Hematopoietic multipotent progenitor cell treated with erythropoietin and hydrocortisone succinate and interleukin-3 and kit ligand, for 6 days (in vitro differentiated cells): ENCODE measurements at regions not wholly inside any gene's neighbourhood (a gene's known extent, or its start where the extent isn't known, plus 50 kb on each side); places are given as distances from the start of the nearest gene placed in this dataset.

Experiments
- DNase-seq: peaks from one replicate; pipeline ENCODE4 v3.0.0-alpha.2; 2015

DNA sequence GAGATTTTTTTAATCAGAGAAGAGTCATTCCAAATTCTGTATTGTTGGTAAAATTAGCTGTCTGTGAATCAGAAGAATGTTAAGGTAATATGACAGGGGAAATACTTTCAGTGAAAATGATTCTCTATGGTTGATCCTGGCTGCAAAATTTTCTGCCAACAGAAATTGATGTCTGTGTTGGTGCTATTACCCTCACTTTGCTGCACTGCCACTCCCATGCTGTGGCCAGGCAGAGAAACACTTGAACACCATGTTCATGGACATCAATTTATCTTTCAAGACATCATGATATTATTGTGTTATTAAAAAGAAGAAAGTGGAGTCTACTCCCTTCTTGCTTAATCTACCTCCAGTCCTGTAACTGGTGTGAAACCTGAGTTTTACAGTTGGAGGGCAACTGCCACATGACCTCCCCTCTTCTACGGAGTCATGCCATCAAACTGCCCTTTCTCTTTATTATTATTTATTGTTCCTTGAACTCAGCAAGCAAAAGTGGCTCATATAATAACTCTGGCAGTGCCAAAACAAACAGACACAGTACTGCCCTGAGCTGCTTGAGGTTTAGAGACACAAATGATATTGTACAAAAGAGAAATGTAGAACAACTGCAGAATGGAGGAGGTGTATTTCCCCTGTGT lies 288.0 kb upstream of the JAG1 start:
- DNase-seq, result no peak

DNA sequence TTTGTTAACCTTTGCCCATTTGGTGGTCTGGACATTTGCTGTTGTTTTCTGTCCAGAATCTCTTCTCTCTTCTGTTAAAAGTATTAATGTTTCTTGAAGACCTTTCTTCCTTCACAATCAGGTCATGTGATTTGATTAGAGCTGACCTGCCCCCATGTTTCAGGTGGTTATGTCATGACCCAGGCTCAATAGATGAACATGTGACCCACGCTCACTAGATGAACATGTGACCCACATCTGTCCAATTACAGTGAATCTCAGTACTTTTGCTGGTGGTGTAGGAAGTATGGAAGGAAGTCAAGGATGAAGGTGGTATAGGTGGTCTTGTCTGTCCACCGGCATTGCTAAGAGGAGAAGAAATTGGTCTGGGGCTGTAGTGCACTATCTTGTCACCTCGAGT lies 289.1 kb upstream of the JAG1 start:
- DNase-seq, result no peak

DNA sequence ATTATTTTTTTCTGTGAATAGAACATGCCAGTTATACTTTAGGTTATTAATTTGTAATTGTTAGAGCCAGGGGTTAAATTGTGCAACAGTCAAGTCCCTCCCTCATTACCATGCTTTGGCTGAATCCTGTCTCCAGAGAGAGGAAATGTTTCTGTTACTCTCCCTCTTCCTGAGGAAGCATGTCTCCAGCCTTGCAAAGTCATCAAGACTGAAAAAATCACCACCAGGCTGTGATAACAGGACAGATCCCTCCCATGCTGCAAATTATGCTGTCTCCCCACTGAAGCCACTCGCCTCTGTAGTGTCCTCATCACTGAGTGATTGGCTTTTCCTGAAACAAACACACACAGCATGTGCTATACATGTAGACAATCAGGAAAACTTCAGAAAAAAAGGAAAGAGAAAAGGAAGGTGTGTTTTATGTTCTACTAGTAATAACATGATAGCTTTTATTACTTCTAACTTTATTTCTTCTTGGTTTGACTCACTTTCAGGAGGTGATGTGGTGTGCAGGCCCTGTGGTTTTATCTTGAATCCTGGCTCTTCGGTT lies 290.0 kb upstream of the JAG1 start:
- DNase-seq, result peak; percentile 4

DNA sequence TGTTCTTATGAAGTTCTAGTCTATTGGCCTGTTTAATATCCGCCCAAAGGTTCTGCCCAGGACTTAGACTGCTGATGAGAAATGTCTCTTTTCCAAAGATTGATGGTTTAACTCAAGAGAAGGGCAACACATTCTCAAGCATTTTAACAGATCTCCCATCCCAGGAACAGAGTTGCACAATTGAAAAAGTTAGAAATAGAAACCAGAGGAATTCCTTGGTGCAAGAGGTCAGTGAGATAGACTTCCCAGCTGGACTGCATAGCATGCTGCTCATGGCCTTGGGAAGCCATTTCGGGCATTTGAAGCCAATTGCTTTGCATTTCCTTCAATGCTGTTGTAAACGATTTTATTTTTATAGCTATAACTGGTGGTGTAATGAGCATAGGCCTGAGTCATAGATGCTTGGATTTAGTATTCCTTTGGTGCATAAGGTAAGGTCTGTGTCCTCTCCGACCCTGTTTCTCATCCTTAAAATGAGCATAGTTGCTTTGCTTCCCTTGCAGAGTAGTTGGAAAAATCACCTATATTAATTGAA lies 292.2 kb upstream of the JAG1 start:
- no peak for DNase-seq

DNA sequence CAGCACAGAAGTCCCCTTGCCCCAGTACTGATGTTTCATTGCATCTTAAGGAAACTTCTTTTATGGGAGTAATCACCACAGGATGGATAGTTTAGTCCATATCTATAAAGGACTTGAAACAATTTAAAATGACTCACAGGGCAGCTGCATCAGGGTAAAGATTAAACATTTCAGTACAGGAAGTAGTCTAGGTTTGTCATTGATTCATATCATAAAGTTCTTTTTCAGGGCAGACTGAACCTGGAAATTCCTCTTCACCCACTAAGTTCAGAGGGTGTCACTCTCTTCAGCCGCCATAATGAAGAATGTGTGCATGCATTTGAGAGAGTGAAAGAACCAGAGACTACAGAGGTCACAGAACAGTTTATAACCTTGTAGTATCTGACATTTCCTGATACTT lies 296.3 kb upstream of the JAG1 start:
- no peak for DNase-seq

DNA sequence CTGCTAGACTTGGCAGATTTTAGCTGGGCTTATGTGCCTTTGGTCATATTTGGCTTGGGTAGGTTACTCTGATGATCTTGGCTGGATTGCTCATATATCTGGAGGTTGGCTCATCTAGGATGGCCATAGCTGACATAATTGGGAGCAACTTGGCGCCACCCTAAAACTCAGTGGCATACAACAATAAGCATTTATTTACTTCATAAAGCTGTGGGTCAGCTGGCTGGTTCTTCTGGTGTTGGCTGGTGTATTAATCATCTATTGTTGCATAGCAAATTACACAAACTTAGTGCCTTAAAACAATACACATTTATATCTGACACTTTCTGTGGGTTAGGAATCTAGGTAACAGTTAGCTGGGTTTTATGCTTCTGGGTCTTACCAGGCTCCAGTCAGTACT lies 297.3 kb upstream of the JAG1 start:
- DNase-seq, result no peak

DNA sequence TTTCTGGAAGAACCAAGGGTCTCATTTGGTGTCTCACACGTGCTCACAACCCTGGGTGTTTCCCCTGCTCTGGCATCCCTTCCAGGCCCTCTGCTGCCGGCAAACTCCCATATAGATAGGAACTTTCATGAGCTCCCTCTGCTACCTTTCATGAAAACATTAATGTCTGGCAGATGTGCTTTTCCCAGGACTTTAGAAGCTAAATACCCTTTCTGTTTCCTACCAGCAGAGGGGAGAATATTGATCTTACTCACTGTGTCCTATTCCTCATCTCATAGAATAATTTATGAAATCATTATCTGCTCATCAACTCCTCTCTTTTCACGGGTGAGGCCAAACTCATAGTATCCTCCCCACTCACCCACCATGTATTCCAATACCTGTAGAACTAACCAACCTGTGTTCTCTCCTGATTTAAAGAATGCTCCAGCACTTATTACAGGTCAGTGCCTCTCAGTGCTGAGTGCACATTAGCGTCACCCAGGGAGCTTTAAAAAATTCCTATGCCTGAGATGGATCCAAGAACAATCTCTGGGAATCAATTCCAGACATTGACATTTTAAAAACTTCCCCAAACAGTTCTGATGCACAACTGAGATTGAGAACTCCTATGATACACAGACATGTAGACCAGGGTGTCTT lies 298.5 kb upstream of the JAG1 start:
- no peak for DNase-seq

DNA sequence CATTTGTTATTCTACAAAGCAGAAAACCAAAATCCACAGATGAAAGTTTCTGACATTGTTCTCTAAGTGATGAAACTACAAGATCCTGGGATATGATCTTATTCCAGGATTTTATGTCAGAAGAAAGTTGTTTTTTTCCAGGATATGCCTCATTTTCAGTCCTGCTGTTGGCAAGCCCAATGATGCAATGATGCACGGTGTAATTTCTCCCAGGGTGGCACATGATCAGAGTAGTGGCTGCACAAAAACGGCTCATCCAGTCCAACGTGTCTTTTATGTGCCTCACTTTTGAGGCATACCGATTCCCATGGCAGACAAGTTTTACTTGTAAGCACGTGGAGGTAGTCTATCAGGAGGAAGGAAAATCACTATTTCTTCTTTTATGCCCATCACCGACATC lies 302.3 kb upstream of the JAG1 start:
- no peak for DNase-seq

DNA sequence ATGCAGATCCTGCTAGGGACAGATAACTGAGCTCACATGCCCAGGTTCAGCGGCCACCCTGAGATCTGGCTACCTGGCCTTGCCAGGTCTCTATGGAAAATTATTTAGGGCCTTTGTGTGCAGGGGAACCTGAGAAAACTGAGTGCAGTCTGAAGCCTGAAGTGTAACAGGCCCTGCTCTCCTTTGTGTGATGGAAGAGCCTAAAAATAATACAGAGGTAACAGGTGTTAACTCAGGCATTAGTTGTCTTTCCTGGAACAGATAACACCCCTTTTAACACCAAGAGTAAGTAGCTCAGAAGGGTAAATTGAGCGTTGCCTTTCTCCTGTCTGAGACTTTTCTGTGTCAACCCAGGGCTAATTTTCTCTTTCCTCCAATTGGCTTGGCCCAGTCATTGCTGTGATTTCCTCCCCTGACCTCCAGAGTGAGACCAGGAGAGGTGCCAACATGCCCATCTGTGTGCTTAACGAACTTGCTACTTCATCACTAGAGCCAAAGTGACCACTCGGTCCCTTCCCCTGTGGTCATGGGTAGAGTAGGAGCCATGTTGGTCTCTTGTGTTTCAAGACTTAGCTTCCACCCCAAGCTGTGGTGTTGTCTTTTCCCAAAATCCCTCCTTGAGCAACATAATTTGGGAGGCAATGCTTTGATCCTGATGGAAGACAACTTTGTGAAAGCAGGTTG lies 304.4 kb upstream of the JAG1 start:
- no peak for DNase-seq

DNA sequence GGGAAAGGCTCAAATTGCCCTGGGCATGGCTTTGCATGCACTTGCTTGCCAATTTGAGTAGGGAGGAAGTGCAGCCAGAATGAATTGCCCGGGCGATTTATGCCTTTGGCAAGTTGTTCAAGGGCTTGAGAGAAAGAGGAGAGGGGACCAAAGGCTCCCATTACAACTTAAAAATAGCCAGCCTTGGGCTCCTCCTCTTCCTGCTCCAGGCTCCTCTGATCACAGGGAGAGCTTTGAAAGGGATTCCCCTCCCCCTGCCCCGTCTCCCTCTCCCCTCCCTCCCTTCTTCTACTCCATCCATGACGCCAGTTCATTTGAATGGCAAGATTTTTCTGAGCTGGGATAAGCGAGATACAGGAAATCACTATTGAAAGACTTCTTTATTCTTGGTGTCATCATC lies 304.9 kb upstream of the JAG1 start:
- DNase-seq, result no peak

DNA sequence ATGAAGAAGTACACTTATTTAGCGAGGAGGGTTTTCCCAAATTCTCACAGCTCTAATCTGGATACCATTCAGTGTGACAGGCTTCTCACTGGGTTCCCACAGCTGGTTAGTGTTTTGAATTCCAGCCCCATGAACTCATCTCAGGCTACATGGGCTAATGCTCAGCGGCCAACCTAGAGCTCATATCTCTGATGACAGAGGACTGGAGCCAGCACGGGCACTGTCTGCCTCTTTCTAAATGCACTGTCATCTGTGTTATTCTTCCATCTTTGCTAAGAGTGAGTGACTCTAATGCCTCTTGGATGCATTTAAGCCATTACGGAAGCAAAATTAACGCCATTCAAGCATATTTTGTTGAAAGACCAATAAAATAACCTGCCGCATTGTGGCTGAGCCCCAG lies 308.9 kb upstream of the JAG1 start:
- no peak for DNase-seq

DNA sequence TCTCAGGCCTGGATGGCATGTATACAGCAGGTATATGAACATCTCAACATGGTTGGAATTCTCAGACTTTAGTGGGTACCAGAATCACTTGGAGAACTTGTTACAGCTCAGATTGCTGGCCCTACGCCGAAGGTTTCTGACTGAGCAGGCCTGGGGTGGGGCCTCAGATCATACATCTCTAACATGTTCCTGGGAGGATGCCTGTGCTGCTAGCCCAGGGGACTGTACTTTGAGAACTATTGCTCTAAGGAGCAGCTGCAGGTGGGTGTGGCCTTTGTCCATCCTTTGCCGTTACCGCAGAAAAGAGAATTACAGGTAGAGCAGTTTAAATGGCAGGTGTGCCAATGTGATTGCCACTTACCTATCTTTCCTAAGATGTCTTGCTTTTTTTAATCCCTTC lies 310.5 kb upstream of the JAG1 start:
- DNase-seq, result no peak

DNA sequence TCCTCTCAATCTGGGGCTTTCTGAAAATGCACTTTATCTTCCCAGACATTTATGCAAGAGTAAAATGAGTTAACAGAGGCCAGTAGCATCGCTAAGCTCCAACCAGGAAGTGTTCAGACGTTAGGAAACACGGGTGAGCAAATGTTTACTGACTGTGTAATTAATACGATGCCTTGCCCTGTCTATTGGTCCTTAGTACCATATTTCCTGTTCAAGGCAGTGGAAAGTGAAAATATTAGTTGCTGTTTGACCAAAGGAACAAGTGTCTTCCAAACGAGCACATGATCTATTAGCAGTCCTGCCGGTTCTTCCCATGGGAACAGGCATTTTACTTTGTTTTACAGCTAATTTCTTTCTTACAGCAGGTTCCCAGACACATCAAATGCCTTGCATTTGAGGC lies 311.1 kb upstream of the JAG1 start:
- no peak for DNase-seq

DNA sequence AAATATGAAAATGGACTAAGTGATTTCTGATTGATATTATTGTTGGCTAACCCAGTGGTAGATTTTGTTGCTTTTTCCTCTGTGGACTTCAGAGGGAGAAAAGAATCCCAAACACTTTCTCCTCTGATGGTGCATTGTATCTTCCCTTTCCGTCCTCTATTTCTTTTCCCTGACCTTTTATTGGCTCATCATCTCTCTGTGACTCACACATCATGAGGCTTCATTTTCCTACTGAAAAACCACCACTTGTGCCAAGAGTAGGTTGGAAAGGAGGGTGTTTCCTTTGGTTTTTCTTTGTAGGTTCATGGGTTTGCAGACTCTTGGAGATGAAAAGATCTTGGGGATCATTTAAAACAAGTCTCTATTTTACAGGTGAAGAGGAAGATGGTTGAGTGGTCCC lies 311.7 kb upstream of the JAG1 start:
- DNase-seq, result no peak

DNA sequence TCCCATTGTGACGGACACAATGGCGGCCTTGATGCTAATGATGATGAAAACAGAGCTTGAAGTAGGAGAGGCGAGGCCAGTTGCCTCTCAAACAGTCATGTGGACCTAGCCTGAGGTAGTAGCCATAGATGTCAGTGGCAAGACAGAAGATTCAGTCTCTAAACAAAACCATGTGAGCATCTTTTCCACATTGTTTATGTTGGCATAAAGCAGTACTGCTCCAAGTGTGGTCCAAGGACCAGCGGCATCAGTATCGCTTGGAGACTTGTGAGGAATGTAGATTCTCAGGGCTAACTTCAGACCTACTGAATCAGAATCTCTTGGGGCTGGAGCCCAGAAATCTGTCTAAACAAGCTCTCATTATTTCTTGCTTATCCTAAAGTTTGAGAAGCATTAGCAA lies 312.8 kb upstream of the JAG1 start:
- no peak for DNase-seq

DNA sequence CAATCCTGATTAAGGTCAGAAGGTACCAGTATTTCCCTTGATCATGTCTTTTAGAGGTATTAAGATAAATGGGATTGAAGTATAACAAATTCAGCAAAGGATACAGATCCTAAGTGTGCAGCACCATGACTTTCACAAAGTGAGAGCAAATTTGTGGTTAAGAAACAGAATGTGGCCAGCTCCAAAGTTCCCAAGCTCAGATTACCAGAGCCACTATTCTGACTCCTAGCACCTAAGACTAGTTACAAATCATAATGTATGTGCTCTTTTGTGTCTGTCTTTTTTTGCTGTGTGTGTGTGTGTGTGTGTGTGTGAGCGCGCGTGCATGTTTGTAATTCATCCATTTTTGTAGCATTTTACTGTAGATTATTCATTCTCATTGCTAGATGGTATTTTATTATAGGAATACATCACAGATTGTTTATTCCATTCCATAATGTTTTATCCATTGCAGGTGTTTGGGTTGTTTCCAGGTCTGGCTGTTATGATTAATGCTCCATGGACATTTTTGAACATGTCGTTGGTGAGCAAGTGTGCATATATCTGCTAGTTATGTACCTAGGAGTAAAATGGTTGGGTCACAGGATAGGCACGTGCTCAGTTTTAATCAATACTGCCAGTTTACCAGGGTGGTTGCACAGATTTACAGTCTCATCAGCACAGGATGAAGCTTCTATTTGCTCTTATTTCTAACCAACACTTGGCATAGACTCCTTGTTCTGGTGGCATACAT lies 314.0 kb upstream of the JAG1 start:
- no peak for DNase-seq

DNA sequence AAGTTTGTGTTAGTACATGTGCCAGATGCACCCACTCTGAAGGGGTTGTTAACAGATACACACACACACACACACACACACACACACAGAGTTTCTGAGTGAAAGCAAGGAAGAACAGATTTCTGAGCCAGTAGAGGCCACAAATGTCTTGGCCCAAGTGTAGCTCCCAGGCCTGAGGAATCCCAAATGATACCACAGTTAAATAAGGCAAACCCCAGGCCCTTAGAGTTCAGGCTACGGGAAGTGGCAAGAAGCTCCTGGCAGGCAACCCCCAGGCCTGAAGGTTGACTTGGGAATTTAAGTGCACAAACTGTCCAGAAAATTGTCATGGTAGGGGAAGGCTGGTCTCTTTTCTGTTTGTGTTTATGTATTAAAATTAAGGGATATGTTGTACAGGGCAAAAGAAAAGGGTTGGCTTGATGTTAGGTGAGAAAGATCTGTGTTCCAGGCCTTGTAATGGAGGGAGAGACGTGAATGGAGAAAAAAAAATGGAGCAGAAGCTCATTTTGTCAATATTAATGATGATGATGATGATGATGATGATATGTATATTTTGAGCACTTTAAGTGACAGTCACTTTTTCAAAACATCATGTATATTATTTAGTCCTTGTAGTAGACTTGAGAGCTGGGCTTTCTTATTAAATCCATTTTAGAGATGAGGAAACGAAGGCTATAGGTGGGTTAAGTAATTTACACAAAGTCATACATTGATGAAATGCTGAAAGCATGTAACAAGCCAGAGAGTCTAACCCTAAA lies 317.0 kb upstream of the JAG1 start:
- no peak for DNase-seq

DNA sequence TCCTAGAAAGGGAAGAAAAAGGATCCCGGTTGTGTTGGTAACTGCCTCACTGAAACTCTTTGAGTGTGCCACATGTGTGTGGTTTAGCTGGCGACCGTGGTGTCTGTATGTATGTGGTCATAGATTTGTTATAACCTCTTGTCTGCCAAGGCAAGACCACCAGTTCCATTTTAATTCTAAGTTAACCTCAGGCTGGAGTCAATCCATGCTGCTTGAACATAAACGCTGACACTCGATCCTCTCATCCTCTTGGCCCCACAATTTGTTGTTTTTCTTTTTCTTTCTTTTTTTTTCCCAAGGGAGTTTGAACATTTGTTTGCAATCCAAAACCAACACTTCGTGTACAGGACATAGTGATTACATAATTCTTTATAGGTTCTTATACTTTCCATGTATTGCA lies 318.9 kb upstream of the JAG1 start:
- DNase-seq, result no peak

DNA sequence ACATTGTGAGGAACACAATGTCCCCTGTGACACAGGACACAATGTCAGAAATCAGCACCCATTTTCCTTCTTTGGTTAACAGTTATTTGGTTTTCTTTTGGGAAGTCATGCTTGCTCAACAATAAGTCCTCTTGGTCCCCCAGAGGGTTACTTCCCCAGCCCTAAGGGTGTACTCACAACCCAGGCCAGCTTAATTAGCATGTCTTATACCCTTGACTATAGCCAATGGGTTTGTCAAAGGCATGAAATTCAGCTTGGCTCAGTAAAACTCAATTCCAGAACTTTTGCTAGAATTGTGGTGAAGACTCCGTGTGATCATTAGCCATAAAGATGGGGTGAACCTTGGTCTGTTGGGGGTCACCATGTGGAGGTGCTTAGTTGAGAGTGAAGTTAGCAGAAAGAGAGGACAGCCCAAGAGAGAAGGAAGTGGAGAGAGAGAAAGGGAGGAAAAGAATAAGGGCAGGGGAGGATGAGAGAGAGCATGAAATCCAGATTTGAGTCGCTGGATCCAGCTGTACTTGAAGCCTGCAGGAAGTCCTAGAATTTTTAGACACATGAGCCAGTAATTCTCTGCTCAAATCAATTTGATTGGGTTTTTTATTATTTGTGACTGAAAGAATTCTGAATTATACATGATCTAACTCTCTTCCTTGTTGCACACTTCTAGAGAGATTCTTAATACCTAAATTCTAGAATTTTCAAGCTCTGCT lies 321.3 kb upstream of the JAG1 start:
- no peak for DNase-seq

DNA sequence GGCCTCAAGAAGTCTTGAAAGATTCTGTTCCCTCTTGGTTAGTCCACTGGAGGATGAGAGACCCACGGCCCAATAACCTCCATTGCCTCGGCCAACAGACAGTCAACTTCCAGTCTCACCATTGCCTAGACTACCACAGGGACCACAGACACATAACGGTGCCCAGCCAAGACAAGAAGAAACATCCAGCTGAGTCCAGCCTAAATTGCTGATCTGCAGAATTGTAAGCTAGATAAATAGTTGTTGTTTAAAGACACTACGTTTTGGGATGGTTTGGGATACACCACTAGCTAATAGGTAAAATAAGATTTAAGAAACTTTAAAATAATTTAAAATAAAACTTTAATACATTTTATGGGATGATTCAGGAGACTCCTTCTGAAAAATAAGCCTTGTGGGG lies 324.7 kb upstream of the JAG1 start:
- no peak for DNase-seq

DNA sequence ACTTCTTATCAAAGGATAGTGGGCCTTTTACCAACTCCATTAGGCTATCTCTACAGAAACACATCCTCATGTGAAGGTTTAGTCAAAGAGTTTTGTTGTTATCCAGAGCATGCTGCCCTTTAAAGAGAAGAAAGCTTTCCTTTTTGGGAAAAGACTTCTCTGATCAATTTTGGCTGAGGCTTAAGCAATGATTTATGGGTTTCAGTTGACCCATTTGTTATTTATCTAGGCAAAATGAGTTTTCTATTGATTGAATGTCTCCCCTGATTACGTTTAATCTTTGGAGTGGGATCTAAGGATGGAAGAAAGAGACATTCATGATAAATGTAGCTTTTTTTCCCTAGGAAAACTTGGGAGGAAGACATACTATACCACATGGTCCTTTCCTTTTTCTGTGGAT lies 326.6 kb upstream of the JAG1 start:
- no peak for DNase-seq

DNA sequence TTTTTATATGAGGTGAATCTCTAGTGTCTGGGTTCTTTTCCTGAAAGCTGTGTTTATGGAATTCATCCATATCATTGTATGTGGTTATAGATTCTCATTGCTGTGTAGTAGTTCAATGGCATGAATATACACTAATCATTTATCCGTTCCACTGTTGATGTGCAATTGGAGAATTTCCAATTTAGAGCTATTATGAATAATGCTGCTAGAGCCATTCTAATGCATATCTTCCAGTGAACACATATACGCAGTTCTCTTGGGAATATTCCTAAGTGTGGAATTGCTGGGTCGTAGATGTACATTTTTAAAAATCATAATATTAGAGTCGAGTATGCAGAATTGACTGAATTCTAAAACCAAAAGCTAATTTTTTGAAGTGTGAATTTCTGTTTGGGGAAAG lies 327.5 kb upstream of the JAG1 start:
- no peak for DNase-seq
